HFFc6 (cell line): ENCODE measurements at regions not wholly inside any gene's neighbourhood (a gene's known extent, or its start where the extent isn't known, plus 50 kb on each side); places are given as distances from the start of the nearest gene placed in this dataset.
"Not testable (repeated sequence)": the region's sequence is repeated elsewhere in the genome, so short reads cannot be mapped to it uniquely, and the experiment has no call there.

Experiments
- DNase-seq: peaks from one replicate; pipeline ENCODE4 v3.0.0-alpha.2; 2018
- H3K27ac Mint-ChIP-seq: 2 replicates; pipeline ENCODE4 v1.8.0; 2020; ENCODE audit warnings: mild to moderate bottlenecking, mixed read lengths
- H3K27me3 Mint-ChIP-seq: 2 replicates; pipeline ENCODE4 v1.8.0; 2021; ENCODE audit warnings: mild to moderate bottlenecking, moderate library complexity, mixed read lengths; ENCODE audit not compliant: insufficient read depth
- H3K36me3 Mint-ChIP-seq: 2 replicates; pipeline ENCODE4 v1.8.0; 2021; ENCODE audit warnings: low read depth, mixed read lengths
- H3K4me1 Mint-ChIP-seq: 2 replicates; pipeline ENCODE4 v1.8.0; 2020; ENCODE audit warnings: low read depth, mixed read lengths
- H3K4me3 Mint-ChIP-seq: 2 replicates; pipeline ENCODE4 v1.8.0; 2020; ENCODE audit warnings: mild to moderate bottlenecking, moderate library complexity, mixed read lengths
- H3K9me3 Mint-ChIP-seq: 2 replicates; pipeline ENCODE4 v1.8.0; 2020; ENCODE audit warnings: mild to moderate bottlenecking, mixed read lengths
- TF ChIP-seq, protein P1 (sequence below): fragments of 200-600 bp; sonication (generic); IDR thresholded peaks from 2 replicates; pipeline ENCODE4 v1.5.0; 2021; ENCODE audit warnings: antibody characterized with exemption, mild to moderate bottlenecking

DNA sequence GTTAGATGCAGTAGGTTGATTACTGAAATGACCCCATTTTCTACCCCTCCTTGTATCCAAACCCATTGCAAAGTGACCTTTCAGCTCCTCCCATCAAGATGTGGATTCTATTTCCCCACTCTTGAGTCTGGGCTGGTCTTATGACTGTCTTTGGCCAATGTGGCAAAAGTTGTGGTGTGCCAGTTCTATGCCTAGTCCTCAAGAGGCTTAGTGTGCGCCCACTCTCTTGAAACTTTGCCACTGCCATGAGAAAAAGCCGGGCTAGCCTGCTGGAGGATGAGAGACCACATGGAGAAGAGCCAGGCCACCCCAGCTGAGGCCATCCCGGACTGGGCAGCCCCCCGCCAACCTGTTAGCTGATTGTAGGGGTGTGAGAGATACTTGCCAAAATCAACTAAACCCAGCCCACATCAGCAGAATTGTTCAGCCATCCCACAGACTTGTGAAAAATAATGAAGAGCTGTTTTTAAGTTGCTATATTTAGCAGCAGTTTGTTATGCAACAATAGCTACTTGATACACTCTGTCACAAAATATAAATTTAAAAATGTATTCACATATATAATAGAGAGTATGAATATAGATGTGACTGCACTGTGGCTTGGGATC lies 131.0 kb upstream of the PALS2 start:
- DNase-seq, result no peak
- TF ChIP-seq, protein P1, sequence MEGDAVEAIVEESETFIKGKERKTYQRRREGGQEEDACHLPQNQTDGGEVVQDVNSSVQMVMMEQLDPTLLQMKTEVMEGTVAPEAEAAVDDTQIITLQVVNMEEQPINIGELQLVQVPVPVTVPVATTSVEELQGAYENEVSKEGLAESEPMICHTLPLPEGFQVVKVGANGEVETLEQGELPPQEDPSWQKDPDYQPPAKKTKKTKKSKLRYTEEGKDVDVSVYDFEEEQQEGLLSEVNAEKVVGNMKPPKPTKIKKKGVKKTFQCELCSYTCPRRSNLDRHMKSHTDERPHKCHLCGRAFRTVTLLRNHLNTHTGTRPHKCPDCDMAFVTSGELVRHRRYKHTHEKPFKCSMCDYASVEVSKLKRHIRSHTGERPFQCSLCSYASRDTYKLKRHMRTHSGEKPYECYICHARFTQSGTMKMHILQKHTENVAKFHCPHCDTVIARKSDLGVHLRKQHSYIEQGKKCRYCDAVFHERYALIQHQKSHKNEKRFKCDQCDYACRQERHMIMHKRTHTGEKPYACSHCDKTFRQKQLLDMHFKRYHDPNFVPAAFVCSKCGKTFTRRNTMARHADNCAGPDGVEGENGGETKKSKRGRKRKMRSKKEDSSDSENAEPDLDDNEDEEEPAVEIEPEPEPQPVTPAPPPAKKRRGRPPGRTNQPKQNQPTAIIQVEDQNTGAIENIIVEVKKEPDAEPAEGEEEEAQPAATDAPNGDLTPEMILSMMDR, result no peak
- Mint-ChIP-seq H3K9me3 (no peaks in the 10 kb centered on the region), H3K4me3 (no peak overlapping the region), H3K27ac (no peak overlapping the region), H3K36me3 (no peaks in the 10 kb centered on the region), H3K4me1 (peaks cover 5% of the 10 kb centered on the region; the same call in 1 of the 2 replicates), H3K27me3 (peaks cover 3% of the 10 kb centered on the region)

DNA sequence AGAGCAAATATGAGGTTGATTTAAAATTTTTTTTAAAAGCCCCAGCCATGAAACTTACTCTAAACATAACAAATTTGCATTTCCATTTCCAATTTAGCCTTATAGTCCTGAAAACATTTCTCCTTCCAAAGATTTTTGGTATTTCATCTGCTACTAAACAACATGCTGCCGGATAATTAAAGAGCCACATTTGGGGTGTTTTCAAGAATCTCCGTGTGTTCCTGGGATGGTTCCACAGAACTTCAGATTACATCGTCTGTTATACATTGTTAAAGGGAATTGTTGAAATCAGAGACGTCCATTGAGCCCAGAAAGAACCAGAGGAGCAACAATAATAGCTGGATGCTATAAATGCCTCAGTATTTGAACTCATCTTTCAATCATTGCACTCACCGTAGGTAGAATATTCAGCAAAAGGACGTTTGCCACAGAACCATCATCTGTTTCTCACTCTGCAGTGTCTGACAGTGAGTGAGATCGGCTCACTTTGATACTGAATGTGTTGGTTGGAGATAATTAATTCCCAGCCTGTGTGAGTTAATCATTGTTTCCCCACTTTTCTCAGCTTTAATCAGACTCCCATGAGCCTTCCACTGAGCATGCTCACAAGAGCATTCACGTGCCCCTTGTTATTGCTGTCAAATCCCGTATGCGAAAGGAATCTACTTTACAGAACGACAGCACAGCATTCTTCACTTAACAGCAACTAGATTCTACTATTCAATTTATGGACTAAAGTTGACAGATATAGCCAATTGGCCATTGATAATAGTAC lies 128.4 kb upstream of the PALS2 start:
- H3K4me1 Mint-ChIP-seq, result peaks cover 5% of the 10 kb centered on the region; the same call in 1 of the 2 replicates
- H3K9me3 Mint-ChIP-seq, result no peaks in the 10 kb centered on the region
- TF ChIP-seq, protein P1, result no peak
- peaks cover 7% of the 10 kb centered on the region for H3K27me3 Mint-ChIP-seq
- no peaks in the 10 kb centered on the region; the same call in 1 of the 2 replicates for H3K36me3 Mint-ChIP-seq
- no peak for DNase-seq
- no peak overlapping the region for H3K4me3 Mint-ChIP-seq
- no peak overlapping the region for H3K27ac Mint-ChIP-seq

DNA sequence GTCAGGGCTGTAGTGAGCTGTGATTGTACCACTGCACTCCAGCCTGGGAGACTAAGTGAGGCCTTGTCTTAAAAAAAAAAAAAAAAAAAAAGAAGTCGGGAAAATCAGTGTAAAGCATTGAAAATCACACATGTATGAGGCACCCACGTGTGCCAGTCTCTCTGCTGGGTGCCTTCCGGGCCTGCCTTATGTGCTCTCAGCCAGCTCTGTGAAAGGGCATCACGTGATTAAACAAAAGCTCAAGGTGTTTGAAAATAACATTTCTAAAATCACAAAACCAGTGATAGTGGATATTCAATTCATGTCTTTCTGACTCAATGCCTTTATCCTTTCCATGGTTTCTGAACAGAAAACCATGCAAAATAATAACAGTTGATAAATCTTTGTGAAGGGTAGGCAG lies 125.2 kb upstream of the PALS2 start:
- H3K27me3 Mint-ChIP-seq, result peaks cover 16% of the 10 kb centered on the region
- no peak overlapping the region for H3K4me3 Mint-ChIP-seq
- H3K36me3 Mint-ChIP-seq, result no peaks in the 10 kb centered on the region; the same call in 1 of the 2 replicates
- no peaks in the 10 kb centered on the region for H3K4me1 Mint-ChIP-seq
- TF ChIP-seq, protein P1, result no peak
- H3K9me3 Mint-ChIP-seq, result no peaks in the 10 kb centered on the region; the same call in 1 of the 2 replicates
- DNase-seq, result no peak
- H3K27ac Mint-ChIP-seq, result no peak overlapping the region

DNA sequence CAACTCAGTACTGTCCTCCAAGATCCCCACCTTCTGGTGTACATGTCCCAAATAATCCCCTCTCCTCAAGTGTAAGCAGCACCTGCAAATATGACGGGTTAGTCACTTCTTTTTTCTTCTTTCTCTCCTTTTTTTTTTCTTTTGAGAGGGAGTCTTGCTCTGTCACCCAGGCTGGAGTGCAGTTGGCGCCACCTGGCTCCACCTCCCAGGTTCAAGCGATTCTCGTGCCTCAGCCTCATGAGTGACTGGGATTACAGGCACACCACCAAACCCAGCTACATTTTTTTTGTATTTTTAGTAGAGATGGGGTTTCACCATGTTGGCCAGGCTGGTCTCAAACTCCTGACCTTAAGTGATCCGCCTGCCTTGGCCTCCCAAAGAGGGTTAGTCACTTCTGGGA lies 123.8 kb upstream of the PALS2 start:
- DNase-seq, H3K4me1 Mint-ChIP-seq, H3K9me3 Mint-ChIP-seq, H3K27ac Mint-ChIP-seq, H3K36me3 Mint-ChIP-seq, H3K4me3 Mint-ChIP-seq: not testable (repeated sequence)
- peaks cover 16% of the 10 kb centered on the region for H3K27me3 Mint-ChIP-seq

DNA sequence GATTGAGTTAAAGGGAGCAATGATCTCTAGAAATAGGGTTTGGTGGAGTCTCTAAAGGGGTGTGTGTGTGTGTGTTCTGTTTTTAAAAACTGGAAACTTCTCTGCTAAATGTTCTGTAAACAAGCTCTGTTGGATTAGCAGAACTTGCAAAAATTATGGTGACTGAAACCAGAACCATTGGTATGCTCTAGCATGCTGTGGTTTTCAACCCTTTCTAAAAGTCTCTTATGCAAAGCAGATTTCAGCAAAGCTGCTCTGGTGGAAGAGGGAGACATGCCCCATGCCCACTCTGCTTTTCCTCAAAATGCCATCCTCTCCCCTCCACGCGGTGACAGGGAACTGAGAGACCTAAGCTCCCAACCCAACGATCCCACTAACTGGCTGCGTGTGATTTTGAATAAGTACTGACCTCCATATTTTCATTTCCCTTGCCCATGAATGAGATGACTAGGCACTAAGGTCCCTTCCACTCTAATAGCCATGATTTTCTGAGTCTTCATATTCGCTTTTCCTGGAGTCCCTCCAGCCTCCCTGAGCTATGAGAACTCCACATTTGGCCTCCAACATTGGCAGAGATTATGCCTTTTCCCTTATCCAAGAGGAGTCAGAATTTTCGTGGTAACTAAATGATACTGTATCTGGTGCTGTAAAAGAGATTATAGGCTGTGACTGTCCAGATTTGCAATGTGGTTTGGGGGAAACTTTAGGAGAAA lies 117.3 kb upstream of the PALS2 start:
- Mint-ChIP-seq H3K27ac (no peak overlapping the region), H3K27me3 (peaks cover 13% of the 10 kb centered on the region), H3K4me3 (no peak overlapping the region), H3K4me1 (no peaks in the 10 kb centered on the region), H3K9me3 (no peaks in the 10 kb centered on the region; the same call in 1 of the 2 replicates), H3K36me3 (no peaks in the 10 kb centered on the region)
- no peak for DNase-seq
- TF ChIP-seq, protein P1, result no peak
